Astrocyte (in vitro differentiated cells and primary cell): ENCODE measurements at regions not wholly inside any gene's neighbourhood (a gene's known extent, or its start where the extent isn't known, plus 50 kb on each side); places are given as distances from the start of the nearest gene placed in this dataset.
A peak's percentile ranks its signal among the peaks of the same experiment; 100 is the strongest.

Experiments used
- DNase-seq: peaks from one replicate; pipeline ENCODE4 v3.0.0-alpha.2; 2010; ENCODE audit warnings: low read depth
- FAIRE-seq: peaks from 2 replicates; lab custom pipeline; 2011; peaks lifted over from hg19 to GRCh38; lab: Jason Lieb, UNC
- H2AFZ ChIP-seq: 2 replicates; pipeline ENCODE4 v1.6.0; 2012; ENCODE audit warnings: low read depth, low read length, inconsistent platforms
- H3K27ac ChIP-seq: 2 replicates; pipeline ENCODE4 v1.5.1; 2011; ENCODE audit warnings: low read depth, low read length, inconsistent platforms
- H3K27me3 ChIP-seq: 2 replicates; pipeline ENCODE4 v1.6.0; 2011; ENCODE audit warnings: low read length, inconsistent platforms; ENCODE audit not compliant: insufficient read depth
- H3K36me3 ChIP-seq: 2 replicates; pipeline ENCODE4 v1.5.1; 2011; ENCODE audit warnings: low read length, inconsistent platforms; ENCODE audit not compliant: insufficient read depth
- H3K4me1 ChIP-seq: 2 replicates; pipeline ENCODE4 v1.5.1; 2011; ENCODE audit warnings: low read length, inconsistent platforms; ENCODE audit not compliant: insufficient read depth
- H3K4me2 ChIP-seq: 2 replicates; pipeline ENCODE4 v1.6.0; 2012; ENCODE audit warnings: low read length, inconsistent platforms
- H3K4me3 ChIP-seq: 2 replicates; pipeline ENCODE4 v1.5.1; 2011; ENCODE audit warnings: low read depth, mild to moderate bottlenecking, low read length, inconsistent platforms; ENCODE audit not compliant: insufficient read depth
- H3K79me2 ChIP-seq: 2 replicates; pipeline ENCODE4 v1.6.0; 2012; ENCODE audit warnings: mild to moderate bottlenecking, low read length, inconsistent platforms; ENCODE audit not compliant: insufficient read depth
- H3K9ac ChIP-seq: 2 replicates; pipeline ENCODE4 v1.6.0; 2012; ENCODE audit warnings: mild to moderate bottlenecking, low read length, inconsistent platforms
- H3K9me3 ChIP-seq: 2 replicates; pipeline ENCODE4 v1.5.1; 2012; ENCODE audit warnings: low read depth, mild to moderate bottlenecking, low read length, inconsistent platforms; ENCODE audit not compliant: insufficient read depth
- H4K20me1 ChIP-seq: 2 replicates; pipeline ENCODE4 v1.6.0; 2012; ENCODE audit warnings: low read length, inconsistent platforms; ENCODE audit not compliant: insufficient read depth
- H3K27ac Mint-ChIP-seq: one replicate; pipeline ENCODE4 v1.8.0; 2021; ENCODE audit warnings: mild to moderate bottlenecking, mixed read lengths; ENCODE audit not compliant: unreplicated experiment
- H3K27me3 Mint-ChIP-seq: one replicate; pipeline ENCODE4 v1.8.0; 2021; ENCODE audit warnings: low read depth, mixed read lengths; ENCODE audit not compliant: unreplicated experiment
- H3K36me3 Mint-ChIP-seq: one replicate; pipeline ENCODE4 v1.8.0; 2021; ENCODE audit warnings: low read depth, mixed read lengths; ENCODE audit not compliant: unreplicated experiment
- H3K4me1 Mint-ChIP-seq: one replicate; pipeline ENCODE4 v1.8.0; 2021; ENCODE audit warnings: low read depth, mixed read lengths; ENCODE audit not compliant: unreplicated experiment
- H3K4me3 Mint-ChIP-seq: one replicate; pipeline ENCODE4 v1.8.0; 2021; ENCODE audit warnings: mild to moderate bottlenecking, moderate library complexity, mixed read lengths; ENCODE audit not compliant: unreplicated experiment
- H3K9me3 Mint-ChIP-seq: one replicate; pipeline ENCODE4 v1.8.0; 2021; ENCODE audit warnings: mild to moderate bottlenecking, mixed read lengths; ENCODE audit not compliant: unreplicated experiment
- CTCF ChIP-seq: IDR thresholded peaks from 2 replicates; pipeline ENCODE4 v1.5.1; 2011; ENCODE audit warnings: low read depth, mild to moderate bottlenecking, inconsistent platforms, low read length, moderate library complexity; ENCODE audit not compliant: insufficient read depth
- EZH2 ChIP-seq: IDR thresholded peaks from 2 replicates; pipeline ENCODE4 v1.6.1; 2012; ENCODE audit warnings: mild to moderate bottlenecking, low read length, inconsistent platforms; ENCODE audit not compliant: insufficient read depth

GRCh38 chr6:80535914-80536565 lies 429.6 kb downstream of the BCKDHB start:
- TF ChIP-seq EZH2 (no peak), CTCF (no peak)
- Mint-ChIP-seq H3K27me3 (no peaks in the 10 kb centered on the region), H3K27ac (peak overlapping the region; percentile 85), H3K9me3 (peaks cover 10% of the 10 kb centered on the region), H3K4me3 (no peak overlapping the region), H3K4me1 (peaks cover 31% of the 10 kb centered on the region), H3K36me3 (no peaks in the 10 kb centered on the region)
- no peak overlapping the region for H3K4me2 ChIP-seq
- H3K36me3 ChIP-seq: no peaks in the 10 kb centered on the region
- H4K20me1 ChIP-seq: no peaks in the 10 kb centered on the region
- H3K4me3 ChIP-seq: no peak overlapping the region
- no peak overlapping the region for H2AFZ ChIP-seq
- no peak overlapping the region for H3K9ac ChIP-seq
- H3K4me1 ChIP-seq: peaks cover 7% of the 10 kb centered on the region
- no peak overlapping the region for H3K27ac ChIP-seq
- H3K27me3 ChIP-seq: no peaks in the 10 kb centered on the region
- FAIRE-seq (no peak), DNase-seq (no peak)
- H3K79me2 ChIP-seq: no peaks in the 10 kb centered on the region
- no peaks in the 10 kb centered on the region for H3K9me3 ChIP-seq

GRCh38 chr6:80531681-80532619 lies 425.5 kb downstream of the BCKDHB start:
- no peak overlapping the region for H3K27ac ChIP-seq
- no peaks in the 10 kb centered on the region for H4K20me1 ChIP-seq
- no peaks in the 10 kb centered on the region for H3K79me2 ChIP-seq
- Mint-ChIP-seq H3K9me3 (peaks cover 12% of the 10 kb centered on the region), H3K4me3 (no peak overlapping the region), H3K27me3 (no peaks in the 10 kb centered on the region), H3K27ac (peak overlapping the region; percentile 27), H3K36me3 (no peaks in the 10 kb centered on the region), H3K4me1 (peaks cover 13% of the 10 kb centered on the region)
- no peaks in the 10 kb centered on the region for H3K36me3 ChIP-seq
- FAIRE-seq (no peak), DNase-seq (no peak)
- H3K9me3 ChIP-seq: no peaks in the 10 kb centered on the region
- no peak overlapping the region for H3K4me3 ChIP-seq
- H3K4me2 ChIP-seq: no peak overlapping the region
- TF ChIP-seq CTCF (no peak), EZH2 (no peak)
- no peaks in the 10 kb centered on the region for H3K27me3 ChIP-seq
- H3K4me1 ChIP-seq: no peaks in the 10 kb centered on the region
- no peak overlapping the region for H3K9ac ChIP-seq
- H2AFZ ChIP-seq: no peak overlapping the region
